NOMO-1 treated with DMSO at 0.1 percent for 48 hours (cell line): ENCODE measurements at regions not wholly inside any gene's neighbourhood (a gene's known extent, or its start where the extent isn't known, plus 50 kb on each side); places are given as distances from the start of the nearest gene placed in this dataset.
"Not testable (repeated sequence)": the region's sequence is repeated elsewhere in the genome, so short reads cannot be mapped to it uniquely, and the experiment has no call there.

Experiments
- DNase-seq: peaks from one replicate; lab custom pipeline; 2025; ENCODE audit not compliant: unreplicated experiment; lab: John Stamatoyannopoulos, UW

DNA sequence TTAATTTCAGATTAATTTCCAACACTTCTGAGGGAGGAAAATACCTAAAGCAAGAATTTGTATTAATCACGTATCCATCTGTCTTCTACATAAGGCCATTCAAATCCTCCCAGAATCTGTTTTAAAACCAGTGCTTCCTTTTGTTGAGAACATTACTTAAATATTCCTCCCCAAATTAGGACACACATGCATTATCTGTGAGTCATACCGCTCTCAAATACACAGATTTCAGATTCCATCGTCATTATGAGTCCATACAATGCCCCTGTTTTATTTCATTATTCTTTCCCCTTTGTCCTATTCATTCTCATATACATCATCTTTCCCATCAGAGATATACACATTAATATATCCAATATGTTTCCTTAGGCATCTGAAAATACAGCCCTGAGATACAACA lies 57.3 kb upstream of the PRSS12 start:
- DNase-seq = no peak

GRCh38 chr4:118417325-118417724 lies 64.5 kb upstream of the PRSS12 start:
- DNase-seq = no peak

DNA sequence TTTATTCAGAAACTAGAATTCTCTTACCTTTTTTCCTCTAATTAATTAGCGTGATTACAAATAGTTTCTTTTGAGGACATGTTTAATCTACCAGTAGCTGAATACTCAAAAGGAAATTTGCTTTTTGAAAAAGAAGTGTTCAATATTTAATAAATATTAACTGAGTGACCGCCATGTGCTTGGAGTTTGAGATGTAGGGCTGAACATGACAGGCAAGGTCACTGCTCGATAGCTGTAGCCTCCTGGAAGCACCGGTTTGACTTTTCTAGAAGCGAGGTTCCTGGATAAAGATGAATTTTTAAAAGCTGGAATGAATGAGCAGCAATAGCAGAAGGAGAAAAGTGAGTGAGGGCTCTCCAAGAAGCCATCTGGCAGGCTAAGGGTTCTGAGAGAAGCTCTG lies 65.0 kb upstream of the PRSS12 start:
- not testable (repeated sequence) for DNase-seq

DNA sequence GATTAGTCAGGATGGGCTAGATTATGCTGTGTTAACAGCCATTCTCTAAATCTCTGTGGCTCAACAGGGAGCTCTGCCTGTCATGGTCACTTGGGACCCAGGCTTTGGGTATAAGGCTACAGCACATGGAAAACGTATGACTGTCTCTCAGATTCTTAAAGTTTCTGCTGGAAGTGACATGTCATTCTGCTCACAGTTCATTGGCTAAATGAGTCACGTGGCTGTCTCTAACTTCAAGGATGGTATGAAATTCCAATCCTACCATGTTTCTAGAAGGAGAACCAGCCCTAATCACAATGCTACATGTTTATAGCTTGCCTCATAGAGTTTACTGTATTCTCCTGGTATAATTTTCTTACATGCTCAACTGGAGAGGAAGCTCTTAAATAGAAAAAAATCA lies 65.6 kb upstream of the PRSS12 start:
- not testable (repeated sequence) for DNase-seq

GRCh38 chr4:118419626-118420025 lies 66.8 kb upstream of the PRSS12 start:
- DNase-seq = peak; percentile 69

- DNase-seq = peak; percentile 39
These were observed 71.3 kb upstream of the PRSS12 start for GRCh38 chr4:118424062-118424461.

GRCh38 chr4:118428881-118429280 lies 76.1 kb upstream of the PRSS12 start:
- not testable (repeated sequence) for DNase-seq

GRCh38 chr4:118432359-118432758 lies 79.6 kb upstream of the PRSS12 start:
- DNase-seq = not testable (repeated sequence)

GRCh38 chr4:118433612-118434375 lies 81.0 kb upstream of the PRSS12 start:
- not testable (repeated sequence) for DNase-seq

DNA sequence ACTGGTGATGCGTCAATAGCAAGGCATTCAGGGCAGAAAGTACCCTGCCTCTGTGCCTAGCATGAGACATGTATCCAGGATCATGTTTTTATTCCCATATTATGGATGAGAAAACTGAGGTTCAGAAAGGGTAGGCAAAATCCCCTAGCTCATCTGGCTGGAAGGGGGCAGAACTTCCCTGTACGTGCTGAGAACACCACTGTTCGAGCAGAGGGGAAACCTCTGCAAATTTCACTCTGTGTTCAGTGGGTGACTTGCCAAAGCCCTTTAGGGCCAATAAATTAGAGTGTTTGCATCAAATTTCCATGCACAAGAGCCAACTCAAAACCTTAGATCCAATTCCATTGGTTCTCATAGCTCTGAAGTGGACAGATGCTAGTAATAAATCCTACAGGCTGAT lies 82.6 kb upstream of the PRSS12 start:
- DNase-seq = not testable (repeated sequence)

GRCh38 chr4:118442115-118442837 lies 89.5 kb upstream of the PRSS12 start:
- not testable (repeated sequence) for DNase-seq

- not testable (repeated sequence) for DNase-seq
These were observed 94.6 kb upstream of the PRSS12 start for GRCh38 chr4:118447397-118447796.

GRCh38 chr4:118454857-118455256 lies 102.1 kb upstream of the PRSS12 start:
- DNase-seq = not testable (repeated sequence)

DNA sequence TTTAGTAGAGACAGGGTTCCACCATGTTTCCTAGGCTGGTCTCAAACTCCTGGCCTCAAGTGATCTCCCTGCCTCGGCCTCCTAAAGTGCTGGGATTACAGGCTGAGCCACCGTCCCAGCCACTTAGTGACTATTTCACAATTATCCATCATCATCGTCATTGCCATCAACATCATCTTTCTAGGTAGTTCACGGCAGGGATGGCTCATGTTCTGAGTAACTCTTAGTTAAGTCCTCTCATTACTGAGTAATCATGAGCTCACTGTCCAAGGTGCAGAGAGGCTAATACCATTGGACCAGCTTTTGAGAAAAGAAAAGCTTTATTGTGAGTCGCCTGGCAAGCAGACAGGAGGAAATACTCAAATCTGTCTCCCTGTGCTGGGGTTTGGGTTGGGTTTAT lies 108.6 kb upstream of the PRSS12 start:
- DNase-seq = not testable (repeated sequence)

- not testable (repeated sequence) for DNase-seq
These were observed 113.0 kb upstream of the PRSS12 start for GRCh38 chr4:118465831-118466230.

DNA sequence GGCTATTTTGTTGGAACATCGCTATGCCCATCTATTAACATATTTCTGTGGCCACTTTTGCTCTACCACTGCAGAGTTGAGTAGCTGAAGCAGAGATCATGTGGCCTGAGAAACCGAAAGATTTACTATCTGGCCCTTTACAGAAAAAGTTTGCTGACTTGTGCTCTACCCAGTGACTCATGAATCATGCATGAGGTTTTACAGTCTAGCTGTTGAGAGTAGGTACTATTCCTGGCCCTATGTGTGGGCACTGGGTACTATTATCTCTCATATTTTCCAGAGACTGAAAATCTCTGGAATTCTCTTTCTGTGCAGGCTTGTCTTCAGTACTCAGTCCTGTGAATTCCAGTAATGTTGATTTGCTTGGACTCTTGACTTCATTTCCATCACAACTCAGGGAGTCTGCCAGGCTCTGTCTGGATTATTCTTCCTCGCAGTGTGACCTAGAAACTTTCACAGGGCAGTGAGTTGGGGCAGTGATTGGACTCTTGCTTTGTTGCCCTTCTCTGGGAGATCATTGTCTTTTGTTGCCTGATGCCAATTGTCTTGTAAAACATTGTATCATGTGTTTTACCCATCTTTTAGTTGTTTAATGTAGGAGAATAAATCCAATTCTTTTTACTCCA lies 121.3 kb upstream of the PRSS12 start:
- DNase-seq = not testable (repeated sequence)

GRCh38 chr4:118474771-118475170 lies 122.0 kb upstream of the PRSS12 start:
- not testable (repeated sequence) for DNase-seq

DNA sequence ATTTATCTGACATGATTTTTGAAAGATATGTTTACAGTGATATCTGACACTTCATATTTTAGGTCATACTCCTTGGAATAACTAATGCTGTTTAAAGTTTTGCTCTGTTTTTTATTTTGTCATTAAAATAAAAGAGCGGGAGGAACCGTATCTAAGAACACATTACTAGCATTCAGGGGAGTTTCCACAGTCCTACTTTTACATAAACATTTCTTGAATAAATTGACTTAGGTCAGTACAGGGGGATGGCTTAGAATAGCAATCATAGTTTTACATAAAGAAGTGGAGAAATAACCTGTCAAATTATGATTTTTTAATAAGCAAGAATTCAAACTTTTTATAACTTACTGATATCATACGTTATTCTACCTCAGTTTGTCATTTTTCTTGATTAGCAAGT lies 123.1 kb upstream of the PRSS12 start:
- DNase-seq = not testable (repeated sequence)

GRCh38 chr4:118477826-118478225 lies 125.0 kb upstream of the PRSS12 start:
- DNase-seq = not testable (repeated sequence)

GRCh38 chr4:118485801-118486314 lies 133.1 kb upstream of the PRSS12 start:
- DNase-seq = not testable (repeated sequence)

GRCh38 chr4:118492963-118493362 lies 140.2 kb upstream of the PRSS12 start:
- DNase-seq = not testable (repeated sequence)
